HG02870 (cell line): ENCODE measurements at regions not wholly inside any gene's neighbourhood (a gene's known extent, or its start where the extent isn't known, plus 50 kb on each side); places are given as distances from the start of the nearest gene placed in this dataset.

Experiments
- ATAC-seq: cut with Tn5 transposase; IDR thresholded peaks from one replicate; pipeline ENCODE4 v1.9.1; 2021; ENCODE audit warnings: mild to moderate bottlenecking, moderate library complexity; ENCODE audit not compliant: unreplicated experiment

- no peak for ATAC-seq
Observed at GRCh38 chr5:175388531-175388930, 55.5 kb downstream of the DRD1 start.

GRCh38 chr5:175387144-175387543 is 56.8 kb downstream of the DRD1 start:
- ATAC-seq, result no peak

DNA sequence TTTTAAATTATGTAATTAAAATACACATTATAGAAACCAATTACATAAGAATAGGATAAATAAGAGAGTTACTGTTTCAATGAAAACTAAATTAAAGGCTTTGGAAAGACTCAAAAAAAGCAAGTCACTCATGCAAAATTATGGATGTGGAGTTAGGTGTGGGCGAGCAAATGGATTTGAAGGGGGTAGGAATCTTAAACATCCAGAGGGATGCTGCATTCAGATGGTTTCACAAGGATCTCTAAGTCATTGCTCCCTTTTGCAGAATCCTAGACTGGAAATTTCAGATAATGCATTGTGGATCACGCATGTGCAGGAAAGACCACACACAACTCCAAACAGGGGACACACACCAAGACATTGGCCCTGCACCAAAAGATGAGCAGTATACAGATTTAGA is 57.5 kb downstream of the DRD1 start:
- no peak for ATAC-seq

GRCh38 chr5:175385691-175386362 is 58.2 kb downstream of the DRD1 start:
- ATAC-seq, result no peak

- no peak for ATAC-seq
Observed at GRCh38 chr5:175384724-175385552, 59.0 kb downstream of the DRD1 start.

GRCh38 chr5:175383350-175383749 is 60.6 kb downstream of the DRD1 start:
- ATAC-seq, result no peak

DNA sequence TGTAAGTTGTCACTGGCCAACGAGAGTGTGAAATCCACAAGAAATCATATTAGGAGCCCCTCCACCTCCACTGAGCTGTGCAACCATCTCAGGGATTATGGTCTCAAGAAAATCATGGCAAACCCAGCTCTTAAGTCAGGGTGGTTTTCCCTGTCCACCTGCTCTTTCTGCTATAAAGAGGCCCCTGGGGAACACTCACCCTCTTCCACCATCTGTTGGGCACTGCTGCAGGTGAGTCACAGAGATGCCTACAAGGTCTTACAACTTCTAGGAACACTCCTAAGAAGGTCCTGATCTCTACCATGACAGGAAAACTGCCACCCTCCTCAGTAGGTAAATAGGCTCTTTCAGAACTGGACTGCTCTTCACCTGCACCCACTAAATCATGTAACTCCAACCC is 61.8 kb downstream of the DRD1 start:
- no peak for ATAC-seq

DNA sequence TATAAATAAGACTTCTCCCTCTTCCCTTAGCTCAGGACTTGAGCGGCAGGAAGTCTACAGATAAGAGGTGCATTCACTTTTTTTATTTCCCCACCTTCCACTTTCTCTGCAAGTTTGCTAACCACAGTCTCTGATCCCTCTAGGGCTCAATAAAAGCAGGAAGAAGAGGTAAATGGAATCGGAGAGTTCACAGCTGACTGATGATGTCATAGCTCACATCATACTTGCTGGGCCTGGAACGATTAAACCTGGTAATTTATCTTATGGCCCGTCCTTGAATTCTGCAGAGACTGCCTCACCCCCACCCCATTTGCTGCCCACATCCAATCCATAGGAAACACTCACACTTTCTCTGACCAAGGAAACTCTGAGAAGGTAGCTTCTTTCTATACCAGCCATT is 62.9 kb downstream of the DRD1 start:
- no peak for ATAC-seq

DNA sequence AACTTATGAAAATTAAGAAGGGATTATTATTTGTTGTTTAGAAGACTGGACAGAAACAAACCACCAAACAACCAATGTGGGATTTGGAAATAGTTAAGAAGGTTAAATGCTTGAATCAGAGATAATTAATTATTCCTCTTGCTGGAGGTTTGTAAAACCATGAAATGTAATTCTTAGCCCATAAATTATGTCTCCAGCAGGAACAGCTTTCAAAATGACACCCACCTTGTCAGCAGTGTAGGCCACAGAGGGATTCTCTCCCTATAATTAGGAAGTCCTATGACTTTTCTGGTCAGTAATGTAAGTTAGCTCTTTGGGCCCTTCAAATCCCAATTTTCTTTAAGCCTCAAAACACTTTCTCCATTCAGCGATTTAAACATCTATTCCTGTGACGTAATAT is 63.3 kb downstream of the DRD1 start:
- no peak for ATAC-seq

DNA sequence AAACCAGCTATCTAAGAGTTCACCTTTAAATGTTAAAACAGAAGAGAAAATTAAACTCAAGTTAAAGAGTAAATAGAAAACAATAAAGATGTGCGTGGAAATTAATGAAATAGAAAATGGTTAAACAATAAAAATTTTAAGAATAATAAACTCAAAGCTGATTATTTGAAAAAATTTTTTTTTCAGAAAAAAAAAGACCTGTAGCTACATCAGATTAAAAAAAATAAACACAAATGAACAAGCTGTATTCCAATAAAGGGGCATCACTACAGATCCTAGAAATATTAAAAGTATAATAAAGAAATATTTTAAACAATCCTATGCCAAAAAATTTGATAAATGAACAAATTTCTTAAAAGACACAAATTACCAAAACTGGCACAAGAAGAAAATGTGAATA is 64.1 kb downstream of the DRD1 start:
- no peak for ATAC-seq

- ATAC-seq, result no peak
Observed at GRCh38 chr5:175378444-175379028, 65.4 kb downstream of the DRD1 start.

DNA sequence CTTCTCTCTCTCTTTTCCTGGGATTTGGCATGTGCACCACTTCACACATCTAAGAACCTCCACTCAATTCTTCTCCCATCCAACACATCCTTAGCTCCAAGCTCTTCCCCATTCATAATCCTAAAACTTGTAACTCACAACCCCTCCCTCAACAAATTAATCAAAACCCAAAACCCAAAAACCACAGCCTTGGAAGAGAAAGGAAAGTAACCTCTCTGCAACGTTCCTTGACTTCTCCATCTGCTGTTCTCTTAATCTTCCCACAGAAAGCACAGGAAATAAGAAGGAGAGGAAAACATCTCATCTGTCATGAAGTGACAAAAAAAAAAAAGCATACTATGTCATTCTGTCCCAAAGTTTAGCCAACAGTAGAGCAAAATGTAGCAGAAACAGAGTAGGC is 66.2 kb downstream of the DRD1 start:
- no peak for ATAC-seq

DNA sequence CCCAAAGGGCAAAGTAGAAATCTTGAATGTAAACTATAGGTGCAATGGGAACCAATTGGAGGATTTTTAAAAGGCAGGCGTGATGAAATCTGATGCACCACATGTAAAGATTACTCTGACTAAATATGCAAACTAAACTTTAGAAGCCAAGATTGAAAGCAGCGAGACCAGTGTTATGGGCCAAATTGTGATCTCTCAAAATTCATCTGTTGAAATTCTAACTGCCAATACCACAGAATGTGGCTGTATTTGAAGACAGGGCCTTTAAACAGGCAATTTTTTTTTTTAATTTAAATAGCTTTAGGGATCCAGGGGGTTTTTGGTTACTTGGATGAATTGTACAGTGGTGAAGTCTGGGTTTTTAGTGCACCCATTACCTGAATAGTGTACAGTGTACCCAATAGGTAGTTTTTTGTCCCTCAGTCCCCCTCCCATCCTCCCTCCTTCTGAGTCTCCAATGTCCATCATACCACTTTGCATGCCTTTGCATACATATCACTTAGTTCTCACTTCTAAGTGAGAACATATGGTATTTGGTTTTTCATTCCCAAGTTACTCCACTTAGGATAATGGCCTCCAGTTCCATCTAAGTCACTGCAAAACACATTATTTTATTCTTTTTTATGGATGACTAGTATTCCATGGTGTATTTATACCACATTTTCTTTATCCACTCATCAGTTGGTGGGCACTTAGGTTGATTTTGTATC is 69.7 kb downstream of the DRD1 start:
- ATAC-seq, result no peak

DNA sequence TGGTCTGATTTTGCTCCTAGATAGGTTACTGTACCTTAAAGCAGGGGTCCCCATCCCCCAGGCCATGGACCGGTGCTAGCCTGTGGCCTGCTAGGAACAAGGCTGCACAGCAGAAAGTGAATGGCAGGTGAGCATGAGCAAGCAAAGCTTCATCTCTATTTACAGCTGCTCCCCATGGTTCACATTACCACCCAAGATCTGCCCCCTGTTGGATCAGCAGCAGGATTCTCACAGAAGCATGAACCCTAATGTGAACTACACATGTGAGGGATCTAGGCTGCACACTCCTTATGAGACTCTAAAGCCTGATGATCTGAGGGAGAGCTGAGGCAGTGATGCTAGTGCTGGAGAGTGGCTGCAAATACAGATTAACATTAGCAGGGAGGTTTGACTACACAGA is 78.1 kb downstream of the DRD1 start:
- no peak for ATAC-seq

- ATAC-seq, result no peak
Observed at GRCh38 chr5:175363300-175363699, 80.7 kb downstream of the DRD1 start.

DNA sequence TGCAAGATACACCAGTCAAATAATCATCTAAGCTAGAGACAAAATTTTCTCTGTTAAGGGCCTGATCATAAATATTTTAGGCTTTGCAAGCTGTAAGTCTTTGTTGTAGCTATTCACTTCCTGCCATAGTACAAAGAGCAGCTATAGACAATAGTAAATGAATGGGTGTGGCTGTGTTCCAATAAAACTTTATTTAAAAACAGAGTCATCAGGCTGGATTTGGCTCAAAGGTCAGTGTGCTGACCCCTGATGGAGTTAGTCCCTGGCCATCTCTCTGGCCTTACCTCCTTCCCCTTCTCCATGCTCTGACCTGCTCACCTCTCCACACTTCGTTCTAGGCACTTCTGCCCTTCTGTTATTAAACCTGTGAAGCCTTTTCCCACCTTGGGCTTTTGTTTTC is 86.0 kb downstream of the DRD1 start:
- ATAC-seq, result no peak

- ATAC-seq, result no peak
Observed at GRCh38 chr5:175356428-175356827, 87.6 kb downstream of the DRD1 start.

- ATAC-seq, result no peak
Observed at GRCh38 chr5:175354964-175355363, 89.0 kb downstream of the DRD1 start.

- ATAC-seq, result no peak
Observed at GRCh38 chr5:175353926-175354325, 90.1 kb downstream of the DRD1 start.

DNA sequence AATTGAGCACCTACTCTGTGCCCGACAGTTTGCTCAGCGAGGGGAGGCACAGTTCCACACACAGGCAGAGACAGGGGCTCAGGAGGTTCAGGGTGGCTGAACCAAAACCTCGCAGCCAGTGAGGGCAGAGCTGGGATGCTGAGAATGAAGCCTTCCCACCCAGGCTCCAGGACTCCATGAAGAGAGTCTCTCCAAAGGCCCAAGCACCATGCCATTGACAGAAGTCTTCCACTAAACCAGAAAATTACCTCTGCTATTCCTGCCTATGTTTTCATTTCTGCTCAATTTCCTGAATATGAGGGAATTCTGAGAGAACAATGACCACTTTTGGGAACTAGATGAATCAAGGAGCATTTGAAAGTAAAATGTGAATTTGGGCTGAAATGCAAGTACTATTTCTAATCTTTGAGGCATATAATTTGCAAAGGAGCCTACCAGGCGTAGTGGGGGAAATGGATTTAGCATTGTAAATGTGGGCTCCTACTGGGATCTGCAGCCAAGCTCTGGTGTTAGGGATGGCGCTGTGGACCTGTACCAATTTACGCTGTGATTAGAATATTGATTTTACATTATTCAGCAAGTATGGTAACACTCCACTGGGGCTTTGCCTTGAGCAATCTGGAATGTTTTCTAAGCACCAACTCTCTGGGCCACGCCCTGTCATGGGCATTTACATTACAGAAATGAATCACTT is 91.9 kb downstream of the DRD1 start:
- ATAC-seq, result no peak

DNA sequence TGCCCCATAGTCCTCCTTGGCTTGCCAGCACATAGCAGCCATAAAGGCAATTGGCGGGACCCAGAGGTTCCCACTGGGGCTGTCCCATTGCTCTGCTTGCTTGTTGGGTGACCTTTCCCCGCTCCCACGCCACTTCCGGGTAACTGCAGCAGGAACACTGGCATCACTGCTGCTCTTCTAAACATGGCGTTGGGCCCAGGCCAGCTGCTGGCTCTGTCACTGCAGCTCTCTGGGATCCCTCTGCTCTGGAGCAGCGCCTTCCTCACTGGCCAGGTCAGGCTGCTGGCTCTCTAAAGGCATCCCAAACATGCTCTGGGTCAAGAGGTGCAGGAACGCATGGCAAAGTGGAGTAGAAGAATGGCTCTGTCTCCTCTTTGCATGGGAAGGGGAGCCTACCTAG is 92.9 kb downstream of the DRD1 start:
- no peak for ATAC-seq
